WTC11 (cell line): ENCODE measurements at regions not wholly inside any gene's neighbourhood (a gene's known extent, or its start where the extent isn't known, plus 50 kb on each side); places are given as distances from the start of the nearest gene placed in this dataset.

ENCODE experiments used
- ATAC-seq: fragments of 200-7000 bp; cut with Tn5 transposase; 2 replicates; pipeline ENCODE4 v1.10.0; 2021; ENCODE audit warnings: mild to moderate bottlenecking, moderate library complexity
- CTCF ChIA-PET: fragments of 300-600 bp; sonication (Branson Sonifier 250); formaldehyde crosslinking; loops from one replicate; lab custom pipeline; 2021; ENCODE audit warnings: antibody characterized with exemption; lab: Charles Lee
- POLR2A ChIA-PET: fragments of 350-600 bp; sonication (Branson Sonifier 250); formaldehyde crosslinking; loops from one replicate; lab custom pipeline; 2021; ENCODE audit warnings: antibody characterized with exemption; lab: Charles Lee
- DNase-seq: peaks from one replicate; pipeline ENCODE4 v3.0.0; 2021; ENCODE audit warnings: low spot score
- H3K27ac Mint-ChIP-seq: 2 replicates; pipeline ENCODE4 v1.8.0; 2021; ENCODE audit warnings: mixed read lengths
- H3K27me3 Mint-ChIP-seq: 2 replicates; pipeline ENCODE4 v1.8.0; 2021; ENCODE audit warnings: low read depth, mild to moderate bottlenecking, moderate library complexity, mixed read lengths
- H3K36me3 Mint-ChIP-seq: 2 replicates; pipeline ENCODE4 v1.8.0; 2021; ENCODE audit warnings: mixed read lengths
- H3K4me1 Mint-ChIP-seq: 2 replicates; pipeline ENCODE4 v1.8.0; 2022; ENCODE audit warnings: mixed read lengths
- H3K4me3 Mint-ChIP-seq: 2 replicates; pipeline ENCODE4 v1.8.0; 2021; ENCODE audit warnings: mild to moderate bottlenecking, moderate library complexity, mixed read lengths
- H3K9me3 Mint-ChIP-seq: 2 replicates; pipeline ENCODE4 v1.8.0; 2021; ENCODE audit warnings: mixed read lengths
- CREB1 ChIP-seq: sonication (generic); formaldehyde crosslinking; IDR thresholded peaks from 2 replicates; pipeline ENCODE4 v1.8.0; 2023; ENCODE audit warnings: mild to moderate bottlenecking, missing genetic modification reagents
- ELF4 ChIP-seq: sonication (generic); formaldehyde crosslinking; IDR thresholded peaks from 2 replicates; pipeline ENCODE4 v1.8.1; 2022; ENCODE audit warnings: low read depth, mild to moderate bottlenecking, moderate library complexity, missing genetic modification reagents
- GABPB1 ChIP-seq: sonication (generic); formaldehyde crosslinking; IDR thresholded peaks from 2 replicates; pipeline ENCODE4 v1.8.1; 2023; ENCODE audit warnings: mild to moderate bottlenecking, missing genetic modification reagents
- IRF2 ChIP-seq: sonication (generic); formaldehyde crosslinking; IDR thresholded peaks from 2 replicates; pipeline ENCODE4 v1.8.0; 2022; ENCODE audit warnings: low read depth, missing genetic modification reagents, borderline replicate concordance
- JAZF1 ChIP-seq: fragments of 250-450 bp; sonication (Bioruptor Pico); IDR thresholded peaks from 2 replicates; pipeline ENCODE4 v1.9.0; 2021; ENCODE audit warnings: moderate library complexity, mild to moderate bottlenecking, inconsistent platforms
- ZNF219 ChIP-seq: sonication (generic); formaldehyde crosslinking; IDR thresholded peaks from 2 replicates; pipeline ENCODE4 v1.8.0; 2023; ENCODE audit warnings: missing genetic modification reagents, mild to moderate bottlenecking, borderline replicate concordance
- ZNF423 ChIP-seq: fragments of 250-450 bp; sonication (Bioruptor Pico); IDR thresholded peaks from 2 replicates; pipeline ENCODE4 v2.1.2; 2022; ENCODE audit warnings: mild to moderate bottlenecking, moderate library complexity
- TF ChIP-seq, protein P1 (sequence below): sonication (generic); formaldehyde crosslinking; IDR thresholded peaks from 2 replicates; pipeline ENCODE4 v1.8.1; 2023; ENCODE audit warnings: mild to moderate bottlenecking, missing genetic modification reagents
- TF ChIP-seq, protein P2 (sequence below): sonication (generic); formaldehyde crosslinking; IDR thresholded peaks from 2 replicates; pipeline ENCODE4 v1.8.1; 2022; ENCODE audit warnings: missing genetic modification reagents, borderline replicate concordance
- TF ChIP-seq, protein P3 (sequence below): sonication (generic); formaldehyde crosslinking; IDR thresholded peaks from 2 replicates; pipeline ENCODE4 v1.8.0; 2023; ENCODE audit warnings: mild to moderate bottlenecking, missing genetic modification reagents
- TF ChIP-seq, protein P4 (sequence below): sonication (generic); formaldehyde crosslinking; conservative IDR thresholded peaks from 2 replicates; pipeline ENCODE4 v1.8.1; 2022; ENCODE audit warnings: mild to moderate bottlenecking, missing genetic modification reagents
- TF ChIP-seq, protein P5 (sequence below): fragments of 250-450 bp; sonication (Bioruptor Pico); IDR thresholded peaks from 2 replicates; pipeline ENCODE4 v1.9.0; 2021; ENCODE audit warnings: mild to moderate bottlenecking
- TF ChIP-seq, protein P6 (sequence below): sonication (generic); formaldehyde crosslinking; IDR thresholded peaks from 2 replicates; pipeline ENCODE4 v1.8.1; 2023; ENCODE audit warnings: mild to moderate bottlenecking, missing genetic modification reagents
- TF ChIP-seq, protein P7 (sequence below): fragments of 200-600 bp; IDR thresholded peaks from 2 replicates; pipeline ENCODE4 v1.8.0; 2022; ENCODE audit warnings: antibody characterized with exemption
- TF ChIP-seq, protein P8 (sequence below): sonication (generic); formaldehyde crosslinking; IDR thresholded peaks from 2 replicates; pipeline ENCODE4 v1.8.1; 2022; ENCODE audit warnings: mild to moderate bottlenecking, missing genetic modification reagents, moderate library complexity, borderline replicate concordance
- TF ChIP-seq, protein P9 (sequence below): sonication (generic); formaldehyde crosslinking; IDR thresholded peaks from 2 replicates; pipeline ENCODE4 v1.8.1; 2023; ENCODE audit warnings: mild to moderate bottlenecking, missing genetic modification reagents, borderline replicate concordance

DNA sequence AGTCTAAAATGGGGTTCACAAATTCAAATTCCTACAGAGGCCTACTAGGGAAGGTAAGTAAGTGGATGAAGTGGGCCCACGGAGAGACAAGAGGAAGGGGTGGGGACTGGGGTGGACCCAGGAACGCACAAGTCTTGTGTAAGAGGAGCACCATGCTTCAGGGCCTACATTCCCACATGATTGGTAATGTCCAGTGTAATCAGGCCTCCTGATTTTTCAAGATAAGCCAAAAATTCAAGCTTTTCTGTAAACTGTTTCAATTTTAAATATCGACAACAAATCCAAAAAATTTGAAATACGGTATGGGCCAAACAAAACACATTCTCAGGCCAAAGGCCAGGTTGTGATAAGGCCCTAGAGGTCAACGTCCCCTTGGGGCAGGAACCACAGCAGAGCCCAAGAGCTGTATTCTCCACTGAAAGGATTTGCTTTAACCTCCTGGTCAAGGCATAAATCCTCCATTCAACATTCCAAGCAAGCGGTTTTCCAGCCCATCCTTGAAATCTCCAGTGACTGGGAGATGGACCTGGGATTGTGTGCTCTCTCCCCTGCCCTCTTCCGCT is 116.4 kb downstream of the TRIM29 start (continued):
- TF ChIP-seq, protein P1, sequence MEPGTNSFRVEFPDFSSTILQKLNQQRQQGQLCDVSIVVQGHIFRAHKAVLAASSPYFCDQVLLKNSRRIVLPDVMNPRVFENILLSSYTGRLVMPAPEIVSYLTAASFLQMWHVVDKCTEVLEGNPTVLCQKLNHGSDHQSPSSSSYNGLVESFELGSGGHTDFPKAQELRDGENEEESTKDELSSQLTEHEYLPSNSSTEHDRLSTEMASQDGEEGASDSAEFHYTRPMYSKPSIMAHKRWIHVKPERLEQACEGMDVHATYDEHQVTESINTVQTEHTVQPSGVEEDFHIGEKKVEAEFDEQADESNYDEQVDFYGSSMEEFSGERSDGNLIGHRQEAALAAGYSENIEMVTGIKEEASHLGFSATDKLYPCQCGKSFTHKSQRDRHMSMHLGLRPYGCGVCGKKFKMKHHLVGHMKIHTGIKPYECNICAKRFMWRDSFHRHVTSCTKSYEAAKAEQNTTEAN (CRISPR knock-in tag) = no peak

DNA sequence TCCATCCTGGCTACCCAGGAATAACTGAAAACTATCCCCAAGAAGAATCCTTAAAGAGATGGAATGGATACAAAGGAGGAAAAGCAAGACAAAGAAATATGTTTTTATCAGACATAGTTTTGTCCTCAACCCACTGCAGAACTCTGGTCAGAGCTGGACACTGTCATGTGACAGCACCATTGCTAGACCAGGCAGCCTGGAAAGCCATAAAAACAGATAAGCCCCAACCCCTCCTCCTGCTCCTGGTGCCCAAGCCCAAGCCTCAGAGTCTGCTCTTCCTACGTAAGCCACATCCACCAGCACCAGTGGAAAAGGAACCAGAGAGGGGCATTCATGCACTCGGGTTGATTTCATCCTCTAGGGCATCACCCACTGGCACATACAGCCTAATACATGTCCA is 116.9 kb downstream of the TRIM29 start:
- Mint-ChIP-seq H3K9me3 (0 out of 2 replicates have a peak, but pooled peaks cover 4% of the 10 kb centered on the region), H3K27ac (no peak overlapping the region), H3K4me3 (no peak overlapping the region), H3K4me1 (peaks cover 44% of the 10 kb centered on the region), H3K27me3 (peaks cover 6% of the 10 kb centered on the region), H3K36me3 (no peaks in the 10 kb centered on the region)
- DNase-seq (no peak), ATAC-seq (no peak)
- TF ChIP-seq ZNF423 (CRISPR knock-in tag) (no peak), IRF2 (CRISPR knock-in tag) (no peak), CREB1 (CRISPR knock-in tag) (no peak), GABPB1 (no peak), ZNF219 (CRISPR knock-in tag) (no peak), JAZF1 (CRISPR knock-in tag) (no peak), ELF4 (no peak)
- TF ChIP-seq, protein P2, sequence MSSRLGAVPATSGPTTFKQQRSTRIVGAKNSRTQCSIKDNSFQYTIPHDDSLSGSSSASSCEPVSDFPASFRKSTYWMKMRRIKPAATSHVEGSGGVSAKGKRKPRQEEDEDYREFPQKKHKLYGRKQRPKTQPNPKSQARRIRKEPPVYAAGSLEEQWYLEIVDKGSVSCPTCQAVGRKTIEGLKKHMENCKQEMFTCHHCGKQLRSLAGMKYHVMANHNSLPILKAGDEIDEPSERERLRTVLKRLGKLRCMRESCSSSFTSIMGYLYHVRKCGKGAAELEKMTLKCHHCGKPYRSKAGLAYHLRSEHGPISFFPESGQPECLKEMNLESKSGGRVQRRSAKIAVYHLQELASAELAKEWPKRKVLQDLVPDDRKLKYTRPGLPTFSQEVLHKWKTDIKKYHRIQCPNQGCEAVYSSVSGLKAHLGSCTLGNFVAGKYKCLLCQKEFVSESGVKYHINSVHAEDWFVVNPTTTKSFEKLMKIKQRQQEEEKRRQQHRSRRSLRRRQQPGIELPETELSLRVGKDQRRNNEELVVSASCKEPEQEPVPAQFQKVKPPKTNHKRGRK = no peak
- TF ChIP-seq, protein P3, sequence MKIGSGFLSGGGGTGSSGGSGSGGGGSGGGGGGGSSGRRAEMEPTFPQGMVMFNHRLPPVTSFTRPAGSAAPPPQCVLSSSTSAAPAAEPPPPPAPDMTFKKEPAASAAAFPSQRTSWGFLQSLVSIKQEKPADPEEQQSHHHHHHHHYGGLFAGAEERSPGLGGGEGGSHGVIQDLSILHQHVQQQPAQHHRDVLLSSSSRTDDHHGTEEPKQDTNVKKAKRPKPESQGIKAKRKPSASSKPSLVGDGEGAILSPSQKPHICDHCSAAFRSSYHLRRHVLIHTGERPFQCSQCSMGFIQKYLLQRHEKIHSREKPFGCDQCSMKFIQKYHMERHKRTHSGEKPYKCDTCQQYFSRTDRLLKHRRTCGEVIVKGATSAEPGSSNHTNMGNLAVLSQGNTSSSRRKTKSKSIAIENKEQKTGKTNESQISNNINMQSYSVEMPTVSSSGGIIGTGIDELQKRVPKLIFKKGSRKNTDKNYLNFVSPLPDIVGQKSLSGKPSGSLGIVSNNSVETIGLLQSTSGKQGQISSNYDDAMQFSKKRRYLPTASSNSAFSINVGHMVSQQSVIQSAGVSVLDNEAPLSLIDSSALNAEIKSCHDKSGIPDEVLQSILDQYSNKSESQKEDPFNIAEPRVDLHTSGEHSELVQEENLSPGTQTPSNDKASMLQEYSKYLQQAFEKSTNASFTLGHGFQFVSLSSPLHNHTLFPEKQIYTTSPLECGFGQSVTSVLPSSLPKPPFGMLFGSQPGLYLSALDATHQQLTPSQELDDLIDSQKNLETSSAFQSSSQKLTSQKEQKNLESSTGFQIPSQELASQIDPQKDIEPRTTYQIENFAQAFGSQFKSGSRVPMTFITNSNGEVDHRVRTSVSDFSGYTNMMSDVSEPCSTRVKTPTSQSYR (CRISPR knock-in tag) = no peak
- TF ChIP-seq, protein P4, sequence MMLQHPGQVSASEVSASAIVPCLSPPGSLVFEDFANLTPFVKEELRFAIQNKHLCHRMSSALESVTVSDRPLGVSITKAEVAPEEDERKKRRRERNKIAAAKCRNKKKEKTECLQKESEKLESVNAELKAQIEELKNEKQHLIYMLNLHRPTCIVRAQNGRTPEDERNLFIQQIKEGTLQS (CRISPR knock-in tag) = no peak
- TF ChIP-seq, protein P5, sequence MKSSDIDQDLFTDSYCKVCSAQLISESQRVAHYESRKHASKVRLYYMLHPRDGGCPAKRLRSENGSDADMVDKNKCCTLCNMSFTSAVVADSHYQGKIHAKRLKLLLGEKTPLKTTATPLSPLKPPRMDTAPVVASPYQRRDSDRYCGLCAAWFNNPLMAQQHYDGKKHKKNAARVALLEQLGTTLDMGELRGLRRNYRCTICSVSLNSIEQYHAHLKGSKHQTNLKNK (CRISPR knock-in tag) = no peak
- TF ChIP-seq, protein P6, sequence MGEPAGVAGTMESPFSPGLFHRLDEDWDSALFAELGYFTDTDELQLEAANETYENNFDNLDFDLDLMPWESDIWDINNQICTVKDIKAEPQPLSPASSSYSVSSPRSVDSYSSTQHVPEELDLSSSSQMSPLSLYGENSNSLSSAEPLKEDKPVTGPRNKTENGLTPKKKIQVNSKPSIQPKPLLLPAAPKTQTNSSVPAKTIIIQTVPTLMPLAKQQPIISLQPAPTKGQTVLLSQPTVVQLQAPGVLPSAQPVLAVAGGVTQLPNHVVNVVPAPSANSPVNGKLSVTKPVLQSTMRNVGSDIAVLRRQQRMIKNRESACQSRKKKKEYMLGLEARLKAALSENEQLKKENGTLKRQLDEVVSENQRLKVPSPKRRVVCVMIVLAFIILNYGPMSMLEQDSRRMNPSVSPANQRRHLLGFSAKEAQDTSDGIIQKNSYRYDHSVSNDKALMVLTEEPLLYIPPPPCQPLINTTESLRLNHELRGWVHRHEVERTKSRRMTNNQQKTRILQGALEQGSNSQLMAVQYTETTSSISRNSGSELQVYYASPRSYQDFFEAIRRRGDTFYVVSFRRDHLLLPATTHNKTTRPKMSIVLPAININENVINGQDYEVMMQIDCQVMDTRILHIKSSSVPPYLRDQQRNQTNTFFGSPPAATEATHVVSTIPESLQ (CRISPR knock-in tag) = no peak
- TF ChIP-seq, protein P7, sequence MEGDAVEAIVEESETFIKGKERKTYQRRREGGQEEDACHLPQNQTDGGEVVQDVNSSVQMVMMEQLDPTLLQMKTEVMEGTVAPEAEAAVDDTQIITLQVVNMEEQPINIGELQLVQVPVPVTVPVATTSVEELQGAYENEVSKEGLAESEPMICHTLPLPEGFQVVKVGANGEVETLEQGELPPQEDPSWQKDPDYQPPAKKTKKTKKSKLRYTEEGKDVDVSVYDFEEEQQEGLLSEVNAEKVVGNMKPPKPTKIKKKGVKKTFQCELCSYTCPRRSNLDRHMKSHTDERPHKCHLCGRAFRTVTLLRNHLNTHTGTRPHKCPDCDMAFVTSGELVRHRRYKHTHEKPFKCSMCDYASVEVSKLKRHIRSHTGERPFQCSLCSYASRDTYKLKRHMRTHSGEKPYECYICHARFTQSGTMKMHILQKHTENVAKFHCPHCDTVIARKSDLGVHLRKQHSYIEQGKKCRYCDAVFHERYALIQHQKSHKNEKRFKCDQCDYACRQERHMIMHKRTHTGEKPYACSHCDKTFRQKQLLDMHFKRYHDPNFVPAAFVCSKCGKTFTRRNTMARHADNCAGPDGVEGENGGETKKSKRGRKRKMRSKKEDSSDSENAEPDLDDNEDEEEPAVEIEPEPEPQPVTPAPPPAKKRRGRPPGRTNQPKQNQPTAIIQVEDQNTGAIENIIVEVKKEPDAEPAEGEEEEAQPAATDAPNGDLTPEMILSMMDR = no peak
- TF ChIP-seq, protein P8, sequence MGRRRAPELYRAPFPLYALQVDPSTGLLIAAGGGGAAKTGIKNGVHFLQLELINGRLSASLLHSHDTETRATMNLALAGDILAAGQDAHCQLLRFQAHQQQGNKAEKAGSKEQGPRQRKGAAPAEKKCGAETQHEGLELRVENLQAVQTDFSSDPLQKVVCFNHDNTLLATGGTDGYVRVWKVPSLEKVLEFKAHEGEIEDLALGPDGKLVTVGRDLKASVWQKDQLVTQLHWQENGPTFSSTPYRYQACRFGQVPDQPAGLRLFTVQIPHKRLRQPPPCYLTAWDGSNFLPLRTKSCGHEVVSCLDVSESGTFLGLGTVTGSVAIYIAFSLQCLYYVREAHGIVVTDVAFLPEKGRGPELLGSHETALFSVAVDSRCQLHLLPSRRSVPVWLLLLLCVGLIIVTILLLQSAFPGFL (CRISPR knock-in tag) = no peak
- TF ChIP-seq, protein P9, sequence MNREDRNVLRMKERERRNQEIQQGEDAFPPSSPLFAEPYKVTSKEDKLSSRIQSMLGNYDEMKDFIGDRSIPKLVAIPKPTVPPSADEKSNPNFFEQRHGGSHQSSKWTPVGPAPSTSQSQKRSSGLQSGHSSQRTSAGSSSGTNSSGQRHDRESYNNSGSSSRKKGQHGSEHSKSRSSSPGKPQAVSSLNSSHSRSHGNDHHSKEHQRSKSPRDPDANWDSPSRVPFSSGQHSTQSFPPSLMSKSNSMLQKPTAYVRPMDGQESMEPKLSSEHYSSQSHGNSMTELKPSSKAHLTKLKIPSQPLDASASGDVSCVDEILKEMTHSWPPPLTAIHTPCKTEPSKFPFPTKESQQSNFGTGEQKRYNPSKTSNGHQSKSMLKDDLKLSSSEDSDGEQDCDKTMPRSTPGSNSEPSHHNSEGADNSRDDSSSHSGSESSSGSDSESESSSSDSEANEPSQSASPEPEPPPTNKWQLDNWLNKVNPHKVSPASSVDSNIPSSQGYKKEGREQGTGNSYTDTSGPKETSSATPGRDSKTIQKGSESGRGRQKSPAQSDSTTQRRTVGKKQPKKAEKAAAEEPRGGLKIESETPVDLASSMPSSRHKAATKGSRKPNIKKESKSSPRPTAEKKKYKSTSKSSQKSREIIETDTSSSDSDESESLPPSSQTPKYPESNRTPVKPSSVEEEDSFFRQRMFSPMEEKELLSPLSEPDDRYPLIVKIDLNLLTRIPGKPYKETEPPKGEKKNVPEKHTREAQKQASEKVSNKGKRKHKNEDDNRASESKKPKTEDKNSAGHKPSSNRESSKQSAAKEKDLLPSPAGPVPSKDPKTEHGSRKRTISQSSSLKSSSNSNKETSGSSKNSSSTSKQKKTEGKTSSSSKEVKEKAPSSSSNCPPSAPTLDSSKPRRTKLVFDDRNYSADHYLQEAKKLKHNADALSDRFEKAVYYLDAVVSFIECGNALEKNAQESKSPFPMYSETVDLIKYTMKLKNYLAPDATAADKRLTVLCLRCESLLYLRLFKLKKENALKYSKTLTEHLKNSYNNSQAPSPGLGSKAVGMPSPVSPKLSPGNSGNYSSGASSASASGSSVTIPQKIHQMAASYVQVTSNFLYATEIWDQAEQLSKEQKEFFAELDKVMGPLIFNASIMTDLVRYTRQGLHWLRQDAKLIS = no peak
- ChIA-PET POLR2A (interaction anchor here (0.6 kb wide), 1 partner anchor 478 kb away, joined by 4 read pairs; no protein-coding TSS in a partner anchor), CTCF (interaction anchor here (1.2 kb wide), 1 partner anchor 7 kb away, joined by 3 read pairs; no protein-coding TSS in a partner anchor)
